NCI-H2029 treated with DMSO at 0.1 percent for 48 hours (cell line): ENCODE measurements at regions not wholly inside any gene's neighbourhood (a gene's known extent, or its start where the extent isn't known, plus 50 kb on each side); places are given as distances from the start of the nearest gene placed in this dataset.

Source experiments
- DNase-seq: peaks from one replicate; lab custom pipeline; 2025; lab: John Stamatoyannopoulos, UW

DNA sequence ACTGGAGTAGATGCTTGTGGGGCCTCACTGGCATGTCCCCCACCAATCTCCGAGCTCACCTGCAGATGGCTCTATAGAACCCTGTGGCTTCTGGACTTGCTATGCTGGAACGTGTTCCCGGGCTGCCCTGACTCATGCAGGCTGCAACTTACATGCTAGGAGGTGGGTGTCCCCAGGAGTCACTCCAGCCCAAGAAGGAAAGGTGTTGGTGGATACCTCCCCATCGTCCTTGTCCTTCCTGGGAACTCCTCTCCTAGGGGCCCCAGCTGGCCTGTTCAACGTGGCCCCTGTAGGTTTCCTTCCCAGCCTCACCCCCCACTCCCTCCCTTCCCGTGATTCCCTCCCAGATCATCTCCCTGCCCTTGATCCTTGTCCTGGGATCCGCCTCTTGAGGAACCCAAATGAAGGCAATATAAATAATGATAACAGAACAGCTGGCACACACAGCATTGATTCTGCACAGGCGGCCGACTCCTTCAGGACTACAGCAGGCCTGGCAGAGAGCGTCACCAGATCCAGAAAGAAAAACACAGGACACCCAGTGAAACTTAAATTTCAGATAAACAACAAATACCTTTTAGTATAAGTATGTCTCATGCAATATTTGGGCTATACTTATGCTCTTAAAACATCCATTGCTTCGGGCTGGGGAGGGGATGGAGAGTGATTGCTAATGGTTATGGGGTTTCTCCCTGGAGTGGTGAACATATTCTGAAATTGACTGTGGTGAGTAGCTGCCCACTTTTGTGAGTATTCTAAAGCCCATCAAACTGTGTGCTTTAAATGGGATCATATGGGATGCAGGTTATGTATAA lies 221.1 kb upstream of the GSE1 start:
- DNase-seq, result no peak

DNA sequence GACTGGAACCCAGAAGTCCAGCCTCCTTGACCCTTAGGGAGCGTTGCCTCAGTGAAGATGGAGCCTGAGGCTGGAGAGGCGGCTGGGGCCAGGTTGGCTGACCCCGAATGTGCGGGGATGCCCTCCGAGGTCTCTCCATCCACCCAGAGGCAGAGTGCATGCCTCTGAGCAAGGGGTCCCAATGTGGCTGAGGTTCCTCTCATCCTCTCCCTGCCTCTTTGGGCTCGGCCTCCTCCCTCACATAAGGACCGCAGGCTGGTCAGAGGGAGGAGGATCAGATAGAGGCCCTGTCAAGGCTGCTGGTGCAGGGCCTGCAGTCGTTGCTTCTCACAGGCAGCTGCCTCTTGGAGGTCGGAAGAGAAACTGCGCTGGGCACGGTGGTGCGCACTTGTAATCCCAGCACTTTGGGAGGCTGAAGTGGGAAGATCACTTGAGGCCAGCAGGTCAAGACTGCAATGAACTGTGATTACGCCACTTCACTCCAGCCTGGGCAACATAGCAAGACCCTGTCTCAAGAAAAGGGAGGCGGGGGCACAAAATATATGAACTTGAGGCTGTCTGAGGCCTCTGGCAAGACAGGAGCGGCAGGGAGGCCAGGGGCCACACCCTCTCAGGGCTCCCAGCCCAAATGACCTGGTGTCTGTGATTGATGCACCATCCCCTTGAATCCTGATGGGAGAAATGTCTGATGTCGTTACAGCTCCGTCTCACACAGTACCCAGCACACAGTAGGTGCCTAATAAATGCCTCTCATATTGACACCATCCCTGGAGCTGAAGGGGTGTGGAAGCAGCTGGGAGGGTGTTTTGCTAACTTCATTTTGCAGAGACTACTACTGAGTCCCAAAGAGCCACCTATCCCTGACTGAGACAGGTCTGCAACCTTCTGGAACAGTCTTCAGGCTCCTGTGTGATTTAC lies 220.1 kb upstream of the GSE1 start:
- no peak for DNase-seq

DNA sequence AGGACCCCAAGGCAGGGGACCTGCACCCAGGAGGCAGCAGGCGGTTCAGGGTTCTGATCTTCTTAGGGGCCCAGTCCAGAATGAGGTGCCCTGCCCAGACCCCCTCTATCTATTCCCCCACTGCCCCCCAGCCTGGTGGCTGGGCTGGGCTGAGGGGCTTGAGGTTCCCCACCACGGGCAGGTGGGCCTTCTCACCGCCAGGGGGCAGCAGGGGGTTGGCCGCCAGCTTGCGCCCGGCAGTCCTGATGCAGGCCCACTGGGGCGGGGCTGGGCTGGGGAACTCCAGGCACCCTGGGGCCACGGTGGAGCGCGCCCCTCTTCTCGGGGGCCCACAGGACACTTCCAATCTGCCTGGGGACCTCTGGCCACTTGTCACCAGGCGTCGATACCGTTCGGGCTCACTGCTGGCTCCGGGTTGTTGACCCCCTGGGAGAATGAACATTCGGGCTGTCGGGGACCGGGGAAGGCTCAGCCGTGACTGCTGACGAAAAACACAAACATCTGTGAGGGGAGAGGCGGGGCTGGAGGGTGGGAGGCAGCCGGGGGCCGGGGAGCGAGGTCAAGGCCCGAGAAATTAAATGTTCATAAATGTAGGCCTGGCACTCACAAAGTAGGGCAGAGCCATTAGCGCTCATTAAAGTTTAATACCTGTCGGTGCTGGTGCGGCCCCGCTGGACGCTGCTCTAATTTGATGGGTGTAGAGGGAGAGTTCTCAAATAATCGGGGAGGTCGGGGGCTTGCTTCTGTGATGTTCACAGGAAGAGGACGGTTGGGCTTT lies 219.3 kb upstream of the GSE1 start:
- DNase-seq, result no peak

DNA sequence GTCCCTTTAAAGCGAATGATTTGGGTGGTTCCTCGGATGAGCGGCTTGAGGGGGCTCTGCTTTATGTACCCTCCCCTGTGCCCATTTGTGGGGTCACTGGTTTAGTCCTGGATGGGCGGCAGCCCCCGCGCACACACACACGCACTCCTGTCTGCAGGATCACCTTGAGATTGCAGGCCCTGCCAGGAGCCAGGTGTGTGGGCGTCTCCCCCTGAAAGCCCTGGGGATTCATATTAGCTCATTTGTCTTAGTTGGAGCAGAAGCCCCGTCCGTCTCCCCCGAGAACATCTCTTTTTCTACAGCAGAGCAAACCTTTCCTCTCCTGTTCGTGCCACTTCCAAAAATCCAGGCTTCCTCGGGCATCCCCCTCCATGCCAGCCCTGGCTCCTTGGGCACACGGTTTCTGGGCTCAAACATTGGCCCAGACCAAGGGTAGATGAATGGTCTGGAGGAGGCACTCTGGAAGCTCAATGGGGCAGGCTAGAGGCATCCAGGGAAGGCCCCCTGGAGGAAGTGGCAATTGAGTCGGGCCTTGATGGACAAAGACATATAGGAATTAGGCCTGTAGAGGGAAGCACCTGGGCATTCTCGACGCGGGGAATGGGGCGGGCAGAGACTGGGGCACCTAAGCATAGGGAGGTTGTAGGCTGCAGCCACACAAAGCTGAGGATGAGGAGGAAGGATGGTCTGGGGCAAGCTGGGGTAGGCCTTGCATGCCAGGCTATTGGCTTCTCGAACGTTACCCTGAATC lies 218.5 kb upstream of the GSE1 start:
- DNase-seq, result no peak

DNA sequence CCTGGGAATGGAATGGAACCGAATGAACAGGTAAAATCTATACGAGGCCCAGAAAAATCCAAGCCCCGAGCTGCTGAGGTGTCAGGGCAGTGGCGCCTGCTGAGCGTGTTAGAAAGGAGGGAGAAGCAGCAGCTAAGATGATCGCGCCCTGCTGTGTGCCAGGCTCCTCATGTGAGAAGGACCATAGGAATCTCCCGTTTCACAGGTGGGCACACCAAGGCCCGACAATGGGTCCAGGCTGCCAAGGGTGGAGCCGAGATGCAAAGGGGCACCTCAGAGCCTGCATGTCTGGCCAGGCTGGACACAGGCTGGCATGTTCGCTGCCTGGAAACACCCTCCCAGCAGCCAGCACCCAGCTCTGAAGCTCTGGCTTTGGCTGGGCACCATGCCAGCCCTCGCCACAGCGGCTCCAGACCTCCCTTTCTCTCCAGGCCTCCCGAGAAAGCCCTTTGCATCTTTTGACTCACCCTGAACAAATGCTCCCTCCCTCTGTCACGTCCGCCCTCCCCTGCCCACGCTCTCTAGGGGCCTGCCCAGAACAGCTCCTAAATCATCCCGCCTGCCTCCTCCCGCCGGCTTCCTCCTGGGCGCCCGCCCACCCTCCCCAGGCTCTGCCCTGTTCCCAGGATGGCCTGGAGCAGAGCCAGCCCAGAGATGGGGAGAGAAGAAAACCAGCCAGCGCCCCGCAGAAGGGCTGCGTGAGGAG lies 217.8 kb upstream of the GSE1 start:
- DNase-seq, result peak; percentile 9

DNA sequence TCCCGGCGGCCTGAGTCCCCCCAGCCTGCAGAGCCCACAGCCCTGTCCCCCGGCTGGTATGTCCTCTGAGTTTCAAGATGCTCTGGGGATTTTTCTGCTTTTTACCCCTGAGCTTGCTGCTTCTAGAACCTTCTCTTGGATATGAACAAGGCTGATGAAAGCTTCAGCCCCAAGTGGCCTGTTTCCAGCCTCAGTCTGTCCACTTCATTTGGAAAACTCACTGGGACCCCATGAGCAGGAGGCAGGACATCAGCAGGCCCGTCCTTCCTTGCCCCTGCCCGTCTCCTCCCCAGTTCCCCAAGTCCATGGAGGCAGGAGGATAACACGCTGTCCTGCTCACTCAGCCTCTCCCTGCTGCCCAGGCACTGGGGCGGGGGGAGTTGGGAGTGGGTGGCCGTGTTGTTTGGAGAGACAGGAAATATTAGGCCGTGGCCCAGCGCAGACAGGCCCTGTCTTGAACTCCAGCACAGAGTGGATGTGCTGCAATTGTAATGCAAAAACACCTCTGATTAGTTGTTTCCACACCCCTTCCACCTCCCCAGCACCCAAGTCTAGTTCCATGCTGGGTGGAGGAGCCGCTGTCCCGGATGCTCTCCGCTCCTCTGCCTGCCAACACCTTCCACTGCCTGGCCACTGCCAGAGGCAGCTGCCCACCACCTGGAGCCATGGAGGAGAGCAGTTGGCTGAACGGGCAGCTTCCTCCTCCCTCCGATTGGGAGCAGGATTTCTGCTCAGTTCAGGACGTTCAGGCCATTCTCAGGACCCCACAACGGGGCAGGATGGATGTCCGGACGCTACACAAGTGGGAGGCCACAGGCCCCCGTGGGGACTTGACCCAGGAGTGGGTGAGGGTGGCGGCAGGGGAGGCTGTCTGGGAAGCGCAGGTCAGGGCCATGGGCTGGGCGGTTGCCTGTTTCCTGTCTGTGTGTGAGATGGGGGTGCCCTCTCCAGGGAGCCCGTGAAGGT lies 216.9 kb upstream of the GSE1 start:
- DNase-seq, result no peak

DNA sequence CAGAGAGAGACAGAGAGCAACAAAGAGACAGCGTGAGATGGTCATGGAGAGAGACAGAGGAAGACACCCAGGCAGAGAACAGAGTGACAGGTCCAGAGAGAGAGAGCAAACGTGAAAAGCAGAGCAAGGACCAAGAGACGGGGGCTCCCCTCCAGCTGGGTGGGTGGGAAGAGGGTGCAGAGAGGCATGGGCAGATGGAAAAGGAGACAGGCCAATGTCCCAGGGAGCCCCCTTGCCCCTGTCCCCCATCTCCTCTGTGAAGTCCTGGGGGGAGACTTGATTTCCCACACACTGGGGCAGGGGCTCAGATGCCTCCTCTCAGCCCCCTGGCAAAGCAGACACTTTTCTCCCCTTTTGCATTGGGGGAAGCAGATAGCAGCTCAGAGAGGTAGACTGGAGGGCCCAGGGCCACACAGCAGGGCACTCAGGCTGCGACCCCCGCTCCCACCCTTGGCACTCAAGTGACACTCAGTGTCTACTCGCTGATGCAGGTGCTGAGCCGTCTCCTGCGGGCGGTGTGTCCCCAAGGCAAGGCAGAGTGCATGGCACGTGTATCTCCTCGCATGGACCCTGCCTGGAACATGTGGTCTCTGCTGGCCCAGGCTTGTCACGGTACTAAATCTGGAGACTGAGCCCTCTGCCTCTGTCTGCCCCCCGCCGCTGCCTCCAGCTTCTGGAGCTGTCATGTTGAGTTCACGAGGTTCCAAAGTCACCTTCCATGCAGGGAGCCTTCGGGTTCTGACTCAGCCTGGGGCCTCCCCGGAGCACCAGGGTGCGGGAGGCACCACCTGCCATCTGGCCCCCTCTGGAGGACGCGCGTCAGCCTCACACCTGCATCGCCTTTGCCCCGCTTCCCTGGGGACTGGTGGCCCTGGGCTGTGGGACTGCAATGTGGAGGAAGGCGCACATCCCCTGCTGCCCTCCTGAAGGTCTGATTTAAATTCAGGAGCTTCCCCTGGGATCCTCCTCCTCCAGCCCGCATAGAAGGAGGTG lies 215.9 kb upstream of the GSE1 start:
- no peak for DNase-seq

DNA sequence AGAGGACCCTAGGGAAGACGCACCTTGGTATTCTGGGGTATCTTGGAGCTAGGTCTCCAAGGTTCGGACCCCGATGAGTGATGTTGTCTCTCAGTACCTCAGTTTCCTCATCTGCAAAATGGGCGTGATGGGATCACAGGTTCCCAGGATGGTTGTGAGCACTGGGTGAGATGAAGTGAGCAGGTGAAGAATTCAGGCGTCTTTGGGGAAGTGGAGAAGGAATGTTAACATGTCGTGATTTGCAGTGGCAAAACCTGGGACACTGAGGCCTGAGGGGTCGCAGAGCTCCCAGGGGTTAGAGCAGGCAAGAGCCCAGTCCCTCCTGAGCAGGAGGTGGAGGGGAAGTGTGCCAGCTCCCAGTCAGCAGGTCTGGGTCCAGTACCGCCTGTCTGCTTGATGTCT lies 215.1 kb upstream of the GSE1 start:
- no peak for DNase-seq

DNA sequence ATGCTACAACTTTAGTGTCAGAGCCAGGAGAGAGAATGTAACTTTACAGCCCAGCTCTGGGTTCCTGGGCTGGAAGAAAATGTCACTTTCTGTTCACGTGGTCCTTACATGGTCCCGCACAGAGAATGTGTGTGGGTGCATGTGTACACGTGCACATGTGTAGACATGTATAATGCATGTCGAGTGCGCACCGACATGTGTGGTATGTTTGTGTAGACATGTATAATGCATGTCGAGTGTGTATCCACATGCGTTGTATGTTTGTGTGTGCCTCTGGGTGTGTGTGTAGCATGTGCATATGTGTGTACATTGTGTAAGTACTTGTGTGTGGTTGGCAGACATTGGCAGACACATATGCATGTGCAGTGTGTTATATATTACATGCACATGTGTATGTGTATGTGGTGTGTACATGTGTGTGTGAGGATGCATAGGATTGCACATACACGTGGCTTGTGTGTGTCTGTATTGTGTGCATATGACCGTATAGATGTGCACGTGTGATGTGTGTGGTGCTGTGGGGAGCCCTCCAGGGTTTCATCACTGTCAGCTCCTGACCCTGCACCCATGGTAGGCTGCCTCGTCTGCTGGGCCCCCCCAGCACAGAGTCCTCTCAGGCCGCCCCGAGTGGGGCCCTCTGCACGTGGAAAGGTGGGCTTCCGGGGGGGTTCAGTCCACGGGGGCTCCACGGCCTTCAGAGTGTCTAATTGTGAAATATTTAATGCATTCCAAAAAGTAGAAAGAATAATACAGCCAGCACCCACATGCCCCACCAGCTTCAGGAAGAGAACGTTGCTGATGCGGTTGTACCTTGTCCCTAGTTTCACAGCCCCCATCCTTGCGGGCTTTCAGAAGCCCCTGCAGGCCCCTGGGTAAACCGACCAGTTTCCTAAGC lies 214.2 kb upstream of the GSE1 start:
- DNase-seq, result no peak

DNA sequence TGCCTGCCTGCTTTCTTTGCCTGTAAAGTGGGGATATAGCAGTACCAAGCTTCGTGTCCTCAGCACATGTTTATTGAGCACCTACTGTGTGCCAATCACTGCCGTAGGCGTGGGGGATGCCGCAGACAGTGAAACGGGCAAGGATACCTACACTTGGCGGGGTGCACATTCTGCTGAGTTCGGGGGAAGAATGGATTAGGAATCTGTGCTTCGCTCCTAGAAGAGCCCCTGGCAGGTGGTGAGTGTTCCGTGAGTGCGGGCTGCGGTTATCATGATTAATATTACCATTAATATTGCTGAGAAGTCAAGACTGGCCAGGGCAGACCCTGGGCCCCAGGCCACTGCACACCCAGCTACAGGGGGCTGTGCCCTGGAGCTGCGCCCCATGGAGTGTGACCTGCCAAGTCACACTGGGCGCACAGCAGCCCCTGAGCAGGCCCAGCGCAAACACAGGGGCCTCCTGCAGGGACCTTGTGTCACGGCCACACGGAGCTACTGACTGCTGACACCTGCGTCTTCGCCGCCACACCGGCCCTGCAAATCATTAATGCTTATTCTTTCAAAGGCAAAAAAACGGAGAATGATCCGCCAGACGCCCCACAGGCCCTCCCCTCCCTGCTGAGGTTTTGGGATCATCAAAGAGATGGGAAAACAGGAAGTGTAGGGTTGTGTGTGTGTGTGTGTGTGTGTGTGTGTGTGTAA lies 213.4 kb upstream of the GSE1 start:
- no peak for DNase-seq

DNA sequence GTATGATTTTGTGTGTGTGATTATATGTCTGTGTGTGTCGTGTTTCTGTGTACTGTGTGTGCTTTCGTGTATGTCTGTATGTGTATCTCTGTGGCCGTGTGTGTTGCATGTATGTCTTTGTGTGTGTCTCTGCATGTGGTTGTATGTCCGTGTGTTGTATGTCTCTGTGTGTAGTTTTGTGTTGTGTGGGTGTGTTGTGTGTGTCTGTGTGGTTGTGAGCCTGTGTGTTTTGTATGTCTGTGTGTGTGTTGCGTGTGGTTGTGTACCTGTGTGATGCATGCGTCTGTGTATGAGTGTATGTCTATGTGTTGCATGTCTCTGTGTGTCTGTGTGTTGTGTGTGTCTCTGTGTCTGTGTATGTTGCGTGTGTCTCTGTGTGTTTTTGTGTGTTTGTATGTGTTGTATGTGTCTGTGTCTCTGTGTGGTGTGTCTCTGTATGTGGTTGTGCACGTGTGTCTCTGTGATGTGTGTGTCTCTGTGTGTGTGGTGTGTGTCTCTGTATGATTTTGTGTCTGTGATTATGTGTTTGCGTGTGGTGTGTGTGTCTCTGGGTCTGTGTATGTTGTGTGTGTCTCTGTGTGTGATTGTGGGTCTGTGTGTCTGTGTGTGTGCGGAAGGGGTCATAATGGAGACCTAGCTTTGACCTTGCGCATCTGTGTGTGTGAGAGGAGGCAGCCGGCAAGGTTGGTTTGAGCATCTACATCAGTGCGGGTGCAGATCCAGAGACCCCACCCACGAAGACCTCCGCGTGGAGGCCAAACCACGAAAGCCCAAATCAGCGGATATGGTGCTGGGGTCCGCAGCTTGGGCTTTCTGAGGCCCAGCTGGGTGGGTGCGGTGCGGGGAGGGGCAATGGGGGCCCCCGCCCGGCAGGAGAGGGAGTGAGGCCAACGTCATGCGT lies 212.6 kb upstream of the GSE1 start:
- DNase-seq, result no peak

DNA sequence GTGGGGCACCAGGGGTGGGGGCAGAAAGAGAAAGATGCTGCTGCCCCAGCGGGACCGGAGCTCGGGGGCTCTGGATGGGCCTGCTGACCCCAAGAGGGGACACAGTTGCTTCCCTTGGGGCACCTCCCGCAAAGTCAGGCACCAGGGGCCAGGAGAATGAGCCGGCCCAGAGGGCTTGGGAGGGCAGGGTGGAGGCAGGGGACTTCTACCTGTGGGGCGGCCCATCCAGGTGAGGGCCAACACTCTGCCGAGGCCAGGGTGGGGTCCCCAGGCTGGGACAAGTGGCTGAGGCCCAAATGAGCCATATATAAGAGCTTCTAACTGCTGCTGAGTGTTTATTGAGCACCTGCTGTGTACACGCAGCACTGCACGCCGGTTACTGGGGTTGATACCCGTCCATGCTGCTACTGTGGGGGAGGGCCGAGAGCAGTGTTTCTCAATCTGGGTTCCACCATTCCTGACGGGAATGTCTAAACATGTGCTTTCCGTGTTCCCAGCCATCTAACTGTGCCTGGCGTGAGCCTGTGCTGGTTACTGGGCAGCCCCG lies 211.7 kb upstream of the GSE1 start:
- no peak for DNase-seq

DNA sequence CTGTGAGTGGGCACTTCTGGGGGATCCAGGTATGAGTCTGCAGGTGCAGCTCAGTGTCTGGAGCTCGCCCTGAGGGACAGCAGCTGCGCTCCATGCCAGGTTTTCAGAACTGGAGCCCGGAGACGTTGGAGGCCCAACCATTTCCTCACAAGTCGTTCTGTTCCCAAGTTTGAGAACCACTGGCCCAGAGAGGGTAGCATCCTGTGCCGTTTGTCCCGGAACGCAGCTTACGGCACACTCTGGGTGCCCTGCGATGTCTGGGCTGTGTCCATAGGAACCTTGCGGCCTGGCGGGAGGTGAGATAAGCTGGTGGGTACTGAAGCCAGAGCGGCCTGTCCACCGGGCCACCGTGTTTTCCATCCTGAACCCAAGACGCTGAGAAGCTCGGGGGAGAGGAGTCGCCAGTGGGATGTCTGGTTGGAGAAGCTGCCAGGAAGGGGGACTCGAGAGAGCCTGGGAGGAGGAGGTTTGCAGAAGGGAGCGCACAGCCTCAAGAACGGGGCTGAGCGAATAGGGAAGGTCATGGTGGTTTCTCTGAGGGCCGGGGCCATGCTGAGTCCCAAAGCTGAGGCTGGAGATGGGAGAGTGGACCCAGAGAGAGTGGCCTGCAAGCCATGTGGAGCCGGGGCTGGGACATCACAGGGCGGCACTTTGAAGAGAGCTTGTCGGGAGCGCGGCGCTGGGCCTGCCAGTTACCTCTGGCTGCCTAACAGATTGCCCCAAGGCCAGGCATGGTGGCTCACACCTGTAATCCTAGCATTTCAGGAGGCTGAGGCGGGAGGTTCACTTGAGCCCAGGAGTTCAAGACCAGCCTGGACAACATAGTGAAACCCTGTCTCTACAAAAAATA lies 211.0 kb upstream of the GSE1 start:
- DNase-seq, result no peak

DNA sequence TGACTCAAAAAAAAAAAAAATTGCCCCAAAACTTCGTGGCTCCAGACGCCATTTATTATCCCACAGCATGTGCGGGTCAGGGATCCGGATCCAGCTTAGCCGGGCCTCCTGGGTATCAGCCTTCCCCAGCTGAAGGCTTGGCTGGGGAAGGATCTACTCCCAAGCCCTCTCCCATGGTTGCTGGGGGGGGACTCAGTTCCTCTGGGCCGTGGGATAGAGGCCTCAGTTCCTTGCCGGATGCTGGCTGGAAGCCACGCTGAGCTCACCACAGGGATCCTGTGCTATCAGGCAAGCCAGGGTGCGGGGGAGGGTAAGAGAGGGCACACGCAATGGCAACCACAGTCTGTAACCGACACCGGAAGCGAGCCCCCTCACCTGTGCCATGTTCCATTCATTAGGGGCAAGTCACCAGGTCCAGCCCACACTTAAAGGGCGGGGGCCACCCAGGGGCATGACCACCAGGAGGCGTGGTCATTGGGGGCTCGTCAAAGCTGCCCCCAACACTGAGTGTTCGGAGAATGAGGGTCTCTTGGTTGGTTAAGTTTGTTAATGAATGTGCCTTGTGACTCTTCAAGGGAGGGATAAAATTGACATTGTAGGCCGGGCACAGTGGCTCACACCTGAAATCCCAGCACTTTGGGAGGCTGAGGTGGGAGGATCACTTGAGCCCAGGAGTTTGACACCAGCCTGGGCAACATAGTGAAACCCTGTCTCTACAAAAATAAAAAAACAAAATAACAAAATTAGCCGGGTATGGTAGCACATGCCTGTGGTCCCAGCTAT lies 210.0 kb upstream of the GSE1 start:
- DNase-seq, result no peak
